AG04449 (cell line): ENCODE measurements at regions not wholly inside any gene's neighbourhood (a gene's known extent, or its start where the extent isn't known, plus 50 kb on each side); places are given as distances from the start of the nearest gene placed in this dataset.

Experiments used
- CTCF ChIA-PET: fragments of 350-600 bp; formaldehyde crosslinking; extraction: SDS; loops from one replicate; lab custom pipeline; 2021; ENCODE audit warnings: antibody characterized with exemption; lab: Yijun Ruan, JAX
- POLR2A ChIA-PET: fragments of 400-600, 350-600 bp; formaldehyde crosslinking; extraction: SDS; loops from one replicate; lab custom pipeline; 2020; ENCODE audit warnings: antibody characterized with exemption, inconsistent platforms; lab: Yijun Ruan, JAX
- DNase-seq: peaks from one replicate; pipeline ENCODE4 v3.0.0-alpha.2; 2010; ENCODE audit warnings: low read depth, low spot score
- H3K4me3 ChIP-seq: 2 replicates; pipeline ENCODE4 v1.5.1; 2011; ENCODE audit warnings: low read depth, mild to moderate bottlenecking, control low read depth, low read length
- TF ChIP-seq, protein P1 (sequence below): IDR thresholded peaks from one replicate; pipeline ENCODE4 v1.5.1; 2011; ENCODE audit warnings: mild to moderate bottlenecking, moderate library complexity, low read length, control low read depth, inconsistent platforms; ENCODE audit not compliant: insufficient read depth; ENCODE audit errors: missing control alignments

DNA sequence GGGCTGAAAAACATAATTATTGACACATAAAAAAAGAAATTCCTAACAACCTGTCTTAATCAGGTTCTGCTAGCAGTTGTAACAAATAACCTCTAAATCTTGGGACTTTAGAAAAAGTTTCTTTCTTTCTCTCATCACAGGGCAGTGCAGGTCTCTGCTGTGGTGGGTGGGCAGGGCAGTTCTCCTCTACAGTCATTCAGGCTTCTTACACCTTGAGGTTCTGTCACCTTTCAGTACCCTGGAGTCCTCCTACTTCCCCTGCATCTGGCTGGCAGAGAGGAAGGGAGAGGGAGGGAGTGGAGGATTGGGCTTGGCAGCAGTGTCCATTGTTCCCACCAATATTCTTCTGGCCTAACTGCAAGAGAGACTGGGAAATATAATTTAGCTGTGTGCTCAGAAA is 112.2 kb upstream of the ANKRD55 start:
- no peak for DNase-seq
- TF ChIP-seq, protein P1, sequence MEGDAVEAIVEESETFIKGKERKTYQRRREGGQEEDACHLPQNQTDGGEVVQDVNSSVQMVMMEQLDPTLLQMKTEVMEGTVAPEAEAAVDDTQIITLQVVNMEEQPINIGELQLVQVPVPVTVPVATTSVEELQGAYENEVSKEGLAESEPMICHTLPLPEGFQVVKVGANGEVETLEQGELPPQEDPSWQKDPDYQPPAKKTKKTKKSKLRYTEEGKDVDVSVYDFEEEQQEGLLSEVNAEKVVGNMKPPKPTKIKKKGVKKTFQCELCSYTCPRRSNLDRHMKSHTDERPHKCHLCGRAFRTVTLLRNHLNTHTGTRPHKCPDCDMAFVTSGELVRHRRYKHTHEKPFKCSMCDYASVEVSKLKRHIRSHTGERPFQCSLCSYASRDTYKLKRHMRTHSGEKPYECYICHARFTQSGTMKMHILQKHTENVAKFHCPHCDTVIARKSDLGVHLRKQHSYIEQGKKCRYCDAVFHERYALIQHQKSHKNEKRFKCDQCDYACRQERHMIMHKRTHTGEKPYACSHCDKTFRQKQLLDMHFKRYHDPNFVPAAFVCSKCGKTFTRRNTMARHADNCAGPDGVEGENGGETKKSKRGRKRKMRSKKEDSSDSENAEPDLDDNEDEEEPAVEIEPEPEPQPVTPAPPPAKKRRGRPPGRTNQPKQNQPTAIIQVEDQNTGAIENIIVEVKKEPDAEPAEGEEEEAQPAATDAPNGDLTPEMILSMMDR: no peak
- ChIA-PET CTCF (no interaction called here), POLR2A (no interaction called here)
- H3K4me3 ChIP-seq: no peak overlapping the region

DNA sequence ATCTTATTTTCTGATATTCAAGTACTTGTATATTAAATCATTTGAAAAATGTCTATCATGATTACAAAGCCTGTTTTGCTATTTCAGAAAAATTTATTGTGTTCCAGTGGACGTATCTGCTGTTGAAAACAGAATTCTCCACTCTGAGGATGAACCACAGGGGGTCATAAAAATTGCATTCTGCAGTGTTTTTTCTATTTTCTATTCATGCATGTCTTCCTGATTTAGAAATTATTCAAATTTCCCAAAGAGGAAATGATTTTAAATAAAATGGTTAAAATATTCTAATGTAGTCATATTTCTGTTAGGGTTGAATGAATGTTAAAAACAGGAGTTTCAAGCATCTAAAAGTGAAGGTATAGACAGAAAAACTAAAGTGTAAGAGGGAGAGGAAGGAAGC is 111.5 kb upstream of the ANKRD55 start:
- no peak for DNase-seq
- CTCF ChIA-PET: no interaction called here
- TF ChIP-seq, protein P1: no peak
- POLR2A ChIA-PET: no interaction called here
- no peak overlapping the region for H3K4me3 ChIP-seq

DNA sequence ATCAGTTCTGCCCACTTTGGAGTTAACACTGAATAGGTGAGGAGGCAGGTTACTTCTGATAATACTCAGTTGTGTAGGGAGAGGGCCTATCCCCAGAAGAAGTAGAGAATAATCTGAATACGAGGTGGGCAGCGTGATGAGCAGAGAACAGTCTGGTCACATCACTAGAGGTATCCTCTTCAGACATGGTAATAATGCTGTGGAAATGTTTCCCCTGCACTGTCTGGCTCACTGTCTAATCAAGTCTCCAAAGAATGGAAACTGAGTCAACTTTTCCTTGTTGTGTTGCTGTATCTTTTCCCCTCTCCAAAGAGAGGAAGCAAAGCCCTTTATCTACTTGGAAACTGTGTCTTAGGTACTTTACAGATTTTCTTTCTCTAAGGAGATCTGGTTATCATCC is 110.9 kb upstream of the ANKRD55 start:
- H3K4me3 ChIP-seq: no peak overlapping the region
- POLR2A ChIA-PET: no interaction called here
- CTCF ChIA-PET: interaction anchor here (0.8 kb wide), 1 partner anchor 42 kb away, joined by 3 read pairs; no protein-coding TSS in a partner anchor
- TF ChIP-seq, protein P1: no peak
- no peak for DNase-seq

DNA sequence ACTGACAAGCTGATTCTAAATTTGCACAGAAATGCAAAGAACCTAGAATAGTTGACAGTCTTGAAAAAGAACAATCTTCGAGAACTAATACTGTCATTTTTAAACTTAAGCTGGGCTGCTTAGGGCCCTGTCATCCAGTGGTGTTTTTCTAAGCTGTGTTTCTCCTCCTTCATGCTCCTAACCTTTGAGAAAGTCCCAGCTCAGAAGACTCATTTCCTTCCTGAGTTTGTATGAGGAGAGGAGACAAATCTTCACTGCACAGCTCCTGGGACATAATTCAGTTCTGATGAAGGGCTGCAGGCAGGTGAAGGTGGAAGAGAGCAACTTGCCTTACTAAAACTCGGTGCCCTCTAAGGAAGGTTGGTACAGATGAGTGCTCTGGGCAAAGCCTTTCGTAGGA is 109.5 kb upstream of the ANKRD55 start:
- ChIA-PET CTCF (no interaction called here), POLR2A (no interaction called here)
- TF ChIP-seq, protein P1: no peak
- no peak for DNase-seq
- H3K4me3 ChIP-seq: no peak overlapping the region

DNA sequence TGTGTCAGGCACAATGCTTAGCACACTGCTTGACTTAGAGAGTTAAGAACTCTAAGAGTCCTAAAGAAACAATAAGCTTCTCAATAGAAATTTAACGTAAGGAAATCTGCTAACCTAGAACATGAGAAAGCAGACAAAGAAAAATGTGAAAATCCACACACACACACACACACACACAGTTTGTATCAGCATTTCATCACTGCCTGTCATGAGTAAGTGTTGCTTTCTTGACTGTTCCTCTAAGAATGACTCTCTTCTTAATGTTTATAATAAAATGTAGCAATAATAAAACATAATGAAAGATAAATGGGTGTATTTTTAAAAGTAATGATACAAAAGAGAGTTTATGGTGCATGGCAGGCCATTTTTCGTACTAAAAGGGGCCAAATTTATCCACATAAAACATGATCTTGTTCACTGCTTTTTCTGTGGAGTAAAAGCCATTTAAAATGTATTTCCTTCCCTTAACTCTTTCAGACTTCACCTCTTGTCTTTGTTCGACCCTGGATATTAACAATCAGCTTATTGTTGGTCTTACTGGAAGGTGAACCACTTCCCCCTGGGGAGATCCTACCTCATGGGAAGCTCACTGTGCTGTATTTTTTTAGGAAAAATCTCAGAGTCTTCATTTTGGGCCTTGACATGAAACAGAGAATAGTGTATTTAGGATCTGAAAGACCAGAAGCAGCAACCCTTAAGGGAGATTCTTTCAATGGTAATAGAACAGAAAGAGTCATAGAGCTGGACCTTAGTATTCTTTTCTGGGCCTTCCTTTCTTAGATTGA is 107.3 kb upstream of the ANKRD55 start:
- TF ChIP-seq, protein P1: no peak
- ChIA-PET CTCF (interaction anchor here (1.3 kb wide), 1 partner anchor 498 kb away, joined by 3 read pairs; no protein-coding TSS in a partner anchor), POLR2A (no interaction called here)
- no peak for DNase-seq
- no peak overlapping the region for H3K4me3 ChIP-seq

DNA sequence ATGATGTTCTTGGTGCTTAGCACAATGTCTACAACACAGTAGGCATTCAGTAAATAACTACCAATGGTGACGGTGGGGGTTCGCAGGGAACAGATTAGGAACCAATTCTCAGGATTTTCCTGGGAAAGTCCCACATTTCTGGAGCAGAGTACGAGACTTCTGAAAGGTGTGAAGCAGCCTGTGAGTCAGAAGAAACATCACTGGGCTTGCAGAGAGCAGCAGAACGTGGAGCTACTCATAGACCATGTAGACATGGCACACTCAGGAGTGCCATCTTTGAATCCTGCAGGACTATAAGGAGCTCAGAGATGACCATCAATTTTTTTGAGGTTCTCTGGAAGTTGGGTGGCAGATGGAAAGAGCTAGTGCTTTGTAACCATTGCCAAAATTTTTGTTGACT is 106.6 kb upstream of the ANKRD55 start:
- TF ChIP-seq, protein P1: no peak
- DNase-seq: no peak
- POLR2A ChIA-PET: no interaction called here
- CTCF ChIA-PET: interaction anchor here (1.3 kb wide), 1 partner anchor 499 kb away, joined by 3 read pairs; no protein-coding TSS in a partner anchor
- H3K4me3 ChIP-seq: no peak overlapping the region
